ENCODE measurements at regions not wholly inside any gene's neighbourhood (a gene's known extent, or its start where the extent isn't known, plus 50 kb on each side); places are given as distances from the start of the nearest gene placed in this dataset.
"Not testable (repeated sequence)": the region's sequence is repeated elsewhere in the genome, so short reads cannot be mapped to it uniquely, and the experiment has no call there.

GRCh38 chr2:134052173-134052572, 201.7 kb upstream of the MGAT5 start:
- no peak for DNase-seq
- H3K4me3 Mint-ChIP-seq = no peak overlapping the region
- no peaks in the 10 kb centered on the region for H3K36me3 Mint-ChIP-seq (ENCODE audit: low read depth)
- no peaks in the 10 kb centered on the region for H3K4me1 ChIP-seq (ENCODE audit: control insufficient read depth, insufficient read depth, low read length)
- TF ChIP-seq CTCF (conservative IDR thresholded peaks at IDR 0.05) = no peak
- H3K9ac ChIP-seq (ENCODE audit: extremely low read depth, low read length, poor library complexity, severe bottlenecking) = no peak overlapping the region
- peaks cover 12% of the 10 kb centered on the region for H3K9me3 Mint-ChIP-seq
- H3K27me3 ChIP-seq (ENCODE audit: control insufficient read depth, insufficient read depth, low read length, poor library complexity, severe bottlenecking) = no peaks in the 10 kb centered on the region
- peaks cover 5% of the 10 kb centered on the region for H3K4me1 Mint-ChIP-seq
- no peaks in the 10 kb centered on the region for H3K36me3 ChIP-seq (ENCODE audit: control insufficient read depth, insufficient read depth, low read length)
- H3K4me3 ChIP-seq (ENCODE audit: low read length) = no peak overlapping the region
- no peaks in the 10 kb centered on the region for H3K27me3 Mint-ChIP-seq (ENCODE audit: insufficient read depth)
- no peak overlapping the region for H3K27ac ChIP-seq (ENCODE audit: low read depth, low read length)
- WGBS, 2 experiments (ENCODE audit: insufficient coverage in 1 of 2, insufficient read length in 1 of 2) = 91 to 97% methylated on average over 2 to 4 of the region's 4 CpGs
- H3K27ac Mint-ChIP-seq = no peak overlapping the region
- H3K9me3 ChIP-seq (ENCODE audit: control insufficient read depth, low read length) = no peaks in the 10 kb centered on the region

GRCh38 chr2:134056173-134056572, 197.7 kb upstream of the MGAT5 start:
- no peak overlapping the region for H3K9ac ChIP-seq (ENCODE audit: extremely low read depth, low read length, poor library complexity, severe bottlenecking)
- no peaks in the 10 kb centered on the region for H3K27me3 ChIP-seq (ENCODE audit: control insufficient read depth, insufficient read depth, low read length, poor library complexity, severe bottlenecking)
- no peaks in the 10 kb centered on the region for H3K36me3 Mint-ChIP-seq (ENCODE audit: low read depth)
- H3K4me3 Mint-ChIP-seq = no peak overlapping the region
- no peaks in the 10 kb centered on the region for H3K36me3 ChIP-seq (ENCODE audit: control insufficient read depth, insufficient read depth, low read length)
- H3K4me1 ChIP-seq (ENCODE audit: control insufficient read depth, insufficient read depth, low read length) = no peaks in the 10 kb centered on the region
- WGBS, 2 experiments (ENCODE audit: insufficient coverage in 1 of 2, insufficient read length in 1 of 2) = 97% methylated on average over 2 of the region's 2 CpGs; no CpG with 5 or more reads in 1 of the 2 experiments
- H3K27me3 Mint-ChIP-seq (ENCODE audit: insufficient read depth) = no peaks in the 10 kb centered on the region
- no peak overlapping the region for H3K4me3 ChIP-seq (ENCODE audit: low read length)
- DNase-seq = no peak
- H3K27ac Mint-ChIP-seq = no peak overlapping the region
- peaks cover 12% of the 10 kb centered on the region for H3K9me3 ChIP-seq (ENCODE audit: control insufficient read depth, low read length)
- no peak for TF ChIP-seq CTCF (conservative IDR thresholded peaks at IDR 0.05)
- H3K9me3 Mint-ChIP-seq = peaks cover 16% of the 10 kb centered on the region
- peaks cover 6% of the 10 kb centered on the region for H3K4me1 Mint-ChIP-seq
- H3K27ac ChIP-seq (ENCODE audit: low read depth, low read length) = no peak overlapping the region

- H3K4me3 ChIP-seq (ENCODE audit: low read length); H3K27me3 ChIP-seq (ENCODE audit: control insufficient read depth, insufficient read depth, low read length, poor library complexity, severe bottlenecking); H3K36me3 Mint-ChIP-seq (ENCODE audit: low read depth); H3K4me1 Mint-ChIP-seq; H3K4me3 Mint-ChIP-seq; H3K4me1 ChIP-seq (ENCODE audit: control insufficient read depth, insufficient read depth, low read length); H3K27ac ChIP-seq (ENCODE audit: low read depth, low read length); H3K9ac ChIP-seq (ENCODE audit: extremely low read depth, low read length, poor library complexity, severe bottlenecking); H3K27me3 Mint-ChIP-seq (ENCODE audit: insufficient read depth); H3K36me3 ChIP-seq (ENCODE audit: control insufficient read depth, insufficient read depth, low read length); H3K27ac Mint-ChIP-seq; DNase-seq: not testable (repeated sequence)
- H3K9me3 ChIP-seq (ENCODE audit: control insufficient read depth, low read length) = peaks cover 12% of the 10 kb centered on the region
- H3K9me3 Mint-ChIP-seq = peaks cover 55% of the 10 kb centered on the region
- 88 to 92% methylated on average over 5 to 8 of the region's 8 CpGs for WGBS, 2 experiments (ENCODE audit: insufficient coverage in 1 of 2, insufficient read length in 1 of 2)
Measured at GRCh38 chr2:134061066-134061465, 192.8 kb upstream of the MGAT5 start.

- H3K27ac ChIP-seq (ENCODE audit: low read depth, low read length); H3K4me1 Mint-ChIP-seq; H3K4me1 ChIP-seq (ENCODE audit: control insufficient read depth, insufficient read depth, low read length); DNase-seq; H3K27me3 Mint-ChIP-seq (ENCODE audit: insufficient read depth); H3K27me3 ChIP-seq (ENCODE audit: control insufficient read depth, insufficient read depth, low read length, poor library complexity, severe bottlenecking); H3K9ac ChIP-seq (ENCODE audit: extremely low read depth, low read length, poor library complexity, severe bottlenecking); H3K27ac Mint-ChIP-seq; H3K36me3 Mint-ChIP-seq (ENCODE audit: low read depth); H3K36me3 ChIP-seq (ENCODE audit: control insufficient read depth, insufficient read depth, low read length); H3K4me3 ChIP-seq (ENCODE audit: low read length); H3K4me3 Mint-ChIP-seq: not testable (repeated sequence)
- H3K9me3 ChIP-seq (ENCODE audit: control insufficient read depth, low read length) = peaks cover 12% of the 10 kb centered on the region
- peaks cover 59% of the 10 kb centered on the region for H3K9me3 Mint-ChIP-seq
- 80 to 100% methylated on average over 1 to 2 of the region's 3 CpGs for WGBS, 2 experiments (ENCODE audit: insufficient coverage in 1 of 2, insufficient read length in 1 of 2)
Measured at GRCh38 chr2:134062235-134062634, 191.6 kb upstream of the MGAT5 start.

GRCh38 chr2:134063916-134064315, 190.0 kb upstream of the MGAT5 start:
- not testable (repeated sequence) for H3K36me3 ChIP-seq (ENCODE audit: control insufficient read depth, insufficient read depth, low read length); H3K27ac ChIP-seq (ENCODE audit: low read depth, low read length); H3K27ac Mint-ChIP-seq; H3K4me1 ChIP-seq (ENCODE audit: control insufficient read depth, insufficient read depth, low read length); H3K27me3 Mint-ChIP-seq (ENCODE audit: insufficient read depth); H3K9me3 ChIP-seq (ENCODE audit: control insufficient read depth, low read length); DNase-seq; H3K36me3 Mint-ChIP-seq (ENCODE audit: low read depth); H3K4me3 ChIP-seq (ENCODE audit: low read length); H3K27me3 ChIP-seq (ENCODE audit: control insufficient read depth, insufficient read depth, low read length, poor library complexity, severe bottlenecking); H3K4me1 Mint-ChIP-seq; H3K9ac ChIP-seq (ENCODE audit: extremely low read depth, low read length, poor library complexity, severe bottlenecking); H3K4me3 Mint-ChIP-seq
- peaks cover 58% of the 10 kb centered on the region for H3K9me3 Mint-ChIP-seq
- WGBS, 2 experiments (ENCODE audit: insufficient coverage in 1 of 2, insufficient read length in 1 of 2) = 94% methylated on average over 27 of the region's 27 CpGs; no CpG with 5 or more reads in 1 of the 2 experiments
